ENCODE measurements at regions not wholly inside any gene's neighbourhood (a gene's known extent, or its start where the extent isn't known, plus 50 kb on each side); places are given as distances from the start of the nearest gene placed in this dataset.

GRCh38 chr11:81278991-81279390, 1454.7 kb downstream of the FAM181B start:
- Histone ChIP-seq H3K4me1 (no peaks in the 10 kb centered on the region), H3K9me3 (no peaks in the 10 kb centered on the region), H3K4me3 (no peak overlapping the region), H3K27ac (no peak overlapping the region), H3K27me3 (no peaks in the 10 kb centered on the region), H3K36me3 (no peaks in the 10 kb centered on the region)
- no peak for DNase-seq
- TF ChIP-seq POLR2A (IDR thresholded peaks at IDR 0.05) (no peak), CTCF (IDR thresholded peaks at IDR 0.05) (no peak)

DNA sequence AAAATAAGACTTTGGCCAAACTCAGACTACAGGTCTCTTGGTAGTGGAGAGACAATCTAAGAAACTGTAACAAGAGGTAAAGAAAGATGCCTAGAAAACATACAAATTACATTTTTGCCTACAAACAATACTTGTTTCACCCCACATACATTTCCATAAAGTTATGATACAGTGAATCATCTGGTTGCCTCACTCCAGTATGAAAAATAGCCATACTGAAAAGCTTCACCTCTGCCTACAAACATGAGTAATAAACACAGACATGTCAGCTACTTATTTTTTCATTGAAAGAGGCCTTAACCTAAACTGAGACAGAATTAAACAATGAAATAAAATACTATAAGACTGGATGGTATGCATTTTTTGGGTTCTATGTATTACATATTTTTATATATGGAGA, 1463.0 kb downstream of the FAM181B start:
- H3K36me3 ChIP-seq = no peaks in the 10 kb centered on the region
- no peaks in the 10 kb centered on the region for H3K9me3 ChIP-seq
- no peak overlapping the region for H3K4me3 ChIP-seq
- H3K27me3 ChIP-seq = no peaks in the 10 kb centered on the region
- TF ChIP-seq POLR2A (IDR thresholded peaks at IDR 0.05) (no peak), CTCF (IDR thresholded peaks at IDR 0.05) (no peak)
- no peak overlapping the region for H3K27ac ChIP-seq
- DNase-seq = no peak
- no peaks in the 10 kb centered on the region for H3K4me1 ChIP-seq

DNA sequence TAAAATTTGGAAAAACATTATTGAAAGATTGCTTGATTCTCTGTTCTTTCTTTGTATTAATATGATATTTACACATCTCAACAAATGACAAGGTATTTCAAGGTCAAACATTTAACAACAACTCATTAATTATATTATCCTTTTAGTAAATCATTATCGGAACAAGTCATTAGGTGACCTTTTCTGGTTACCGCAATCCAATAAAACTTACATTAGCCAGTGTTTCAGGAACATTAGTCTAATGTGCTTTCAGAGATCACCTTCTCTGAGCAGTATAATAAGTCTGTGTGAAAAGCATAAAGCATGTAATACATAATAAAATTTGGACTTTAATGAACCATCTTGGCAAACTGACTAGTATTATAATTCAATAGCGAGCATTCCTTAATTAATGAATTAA, 1466.4 kb downstream of the FAM181B start:
- no peaks in the 10 kb centered on the region for H3K27me3 ChIP-seq
- H3K4me3 ChIP-seq = no peak overlapping the region
- TF ChIP-seq CTCF (IDR thresholded peaks at IDR 0.05) (no peak), POLR2A (IDR thresholded peaks at IDR 0.05) (no peak)
- DNase-seq = no peak
- no peaks in the 10 kb centered on the region for H3K36me3 ChIP-seq
- no peaks in the 10 kb centered on the region for H3K9me3 ChIP-seq
- no peak overlapping the region for H3K27ac ChIP-seq
- no peaks in the 10 kb centered on the region for H3K4me1 ChIP-seq

- H3K27me3 ChIP-seq = no peaks in the 10 kb centered on the region
- TF ChIP-seq POLR2A (IDR thresholded peaks at IDR 0.05) (no peak), CTCF (IDR thresholded peaks at IDR 0.05) (no peak)
Observed at GRCh38 chr11:81259471-81259870, 1474.2 kb downstream of the FAM181B start.

GRCh38 chr11:81255895-81256294, 1477.8 kb downstream of the FAM181B start:
- Histone ChIP-seq H3K36me3 (no peaks in the 10 kb centered on the region), H3K9me3 (no peaks in the 10 kb centered on the region), H3K4me3 (no peak overlapping the region), H3K27ac (no peak overlapping the region), H3K27me3 (no peaks in the 10 kb centered on the region), H3K4me1 (no peaks in the 10 kb centered on the region)
- no peak for DNase-seq
- TF ChIP-seq POLR2A (IDR thresholded peaks at IDR 0.05) (no peak), CTCF (IDR thresholded peaks at IDR 0.05) (no peak)

More at GRCh38 chr11:81259471-81259870, 1474.2 kb downstream of the FAM181B start:
- Histone ChIP-seq H3K4me3 (no peak overlapping the region), H3K36me3 (no peaks in the 10 kb centered on the region), H3K27ac (no peak overlapping the region), H3K4me1 (no peaks in the 10 kb centered on the region), H3K9me3 (no peaks in the 10 kb centered on the region)
- no peak for DNase-seq

DNA sequence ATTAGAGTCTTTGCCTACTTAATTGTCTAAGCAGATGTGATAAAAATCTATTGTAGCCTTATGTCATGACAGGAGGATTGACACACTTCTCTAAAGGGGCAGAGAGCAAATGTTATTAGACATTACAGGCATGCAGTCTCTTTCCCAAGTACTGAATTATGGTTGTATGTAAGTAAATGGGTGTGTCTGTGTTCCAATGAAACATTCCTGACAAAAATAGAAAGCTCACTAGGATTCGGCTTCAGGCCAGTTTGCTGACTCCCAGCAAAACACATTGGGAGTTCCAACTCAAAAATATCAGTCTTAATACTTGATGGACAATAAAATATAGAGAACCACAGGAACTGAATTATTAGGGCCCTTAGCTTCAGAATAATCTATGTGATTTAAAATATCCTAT, 1480.4 kb downstream of the FAM181B start:
- Histone ChIP-seq H3K4me3 (no peak overlapping the region), H3K9me3 (no peaks in the 10 kb centered on the region), H3K4me1 (no peaks in the 10 kb centered on the region), H3K36me3 (no peaks in the 10 kb centered on the region), H3K27me3 (no peaks in the 10 kb centered on the region), H3K27ac (no peak overlapping the region)
- TF ChIP-seq POLR2A (IDR thresholded peaks at IDR 0.05) (no peak), CTCF (IDR thresholded peaks at IDR 0.05) (no peak)
- no peak for DNase-seq

All from Peyer's patch (tissue), 4 donors.